ENCODE measurements at regions not wholly inside any gene's neighbourhood (a gene's known extent, or its start where the extent isn't known, plus 50 kb on each side); places are given as distances from the start of the nearest gene placed in this dataset.

GRCh38 chr1:174080819-174081218 is 58.7 kb upstream of the RC3H1 start:
- BruUV-seq (replicated peaks), result no TSS peak
- in situ Hi-C loops (cut with MboI), result loop anchor here (25.0 kb wide), 1 partner anchor 1344 kb away; no protein-coding TSS in a partner anchor
- FAIRE-seq, result no peak
- TF ChIP-seq, protein P1, sequence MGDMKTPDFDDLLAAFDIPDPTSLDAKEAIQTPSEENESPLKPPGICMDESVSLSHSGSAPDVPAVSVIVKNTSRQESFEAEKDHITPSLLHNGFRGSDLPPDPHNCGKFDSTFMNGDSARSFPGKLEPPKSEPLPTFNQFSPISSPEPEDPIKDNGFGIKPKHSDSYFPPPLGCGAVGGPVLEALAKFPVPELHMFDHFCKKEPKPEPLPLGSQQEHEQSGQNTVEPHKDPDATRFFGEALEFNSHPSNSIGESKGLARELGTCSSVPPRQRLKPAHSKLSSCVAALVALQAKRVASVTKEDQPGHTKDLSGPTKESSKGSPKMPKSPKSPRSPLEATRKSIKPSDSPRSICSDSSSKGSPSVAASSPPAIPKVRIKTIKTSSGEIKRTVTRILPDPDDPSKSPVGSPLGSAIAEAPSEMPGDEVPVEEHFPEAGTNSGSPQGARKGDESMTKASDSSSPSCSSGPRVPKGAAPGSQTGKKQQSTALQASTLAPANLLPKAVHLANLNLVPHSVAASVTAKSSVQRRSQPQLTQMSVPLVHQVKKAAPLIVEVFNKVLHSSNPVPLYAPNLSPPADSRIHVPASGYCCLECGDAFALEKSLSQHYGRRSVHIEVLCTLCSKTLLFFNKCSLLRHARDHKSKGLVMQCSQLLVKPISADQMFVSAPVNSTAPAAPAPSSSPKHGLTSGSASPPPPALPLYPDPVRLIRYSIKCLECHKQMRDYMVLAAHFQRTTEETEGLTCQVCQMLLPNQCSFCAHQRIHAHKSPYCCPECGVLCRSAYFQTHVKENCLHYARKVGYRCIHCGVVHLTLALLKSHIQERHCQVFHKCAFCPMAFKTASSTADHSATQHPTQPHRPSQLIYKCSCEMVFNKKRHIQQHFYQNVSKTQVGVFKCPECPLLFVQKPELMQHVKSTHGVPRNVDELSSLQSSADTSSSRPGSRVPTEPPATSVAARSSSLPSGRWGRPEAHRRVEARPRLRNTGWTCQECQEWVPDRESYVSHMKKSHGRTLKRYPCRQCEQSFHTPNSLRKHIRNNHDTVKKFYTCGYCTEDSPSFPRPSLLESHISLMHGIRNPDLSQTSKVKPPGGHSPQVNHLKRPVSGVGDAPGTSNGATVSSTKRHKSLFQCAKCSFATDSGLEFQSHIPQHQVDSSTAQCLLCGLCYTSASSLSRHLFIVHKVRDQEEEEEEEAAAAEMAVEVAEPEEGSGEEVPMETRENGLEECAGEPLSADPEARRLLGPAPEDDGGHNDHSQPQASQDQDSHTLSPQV (IDR thresholded peaks at IDR 0.05), result no peak
- TF ChIP-seq, protein P2, sequence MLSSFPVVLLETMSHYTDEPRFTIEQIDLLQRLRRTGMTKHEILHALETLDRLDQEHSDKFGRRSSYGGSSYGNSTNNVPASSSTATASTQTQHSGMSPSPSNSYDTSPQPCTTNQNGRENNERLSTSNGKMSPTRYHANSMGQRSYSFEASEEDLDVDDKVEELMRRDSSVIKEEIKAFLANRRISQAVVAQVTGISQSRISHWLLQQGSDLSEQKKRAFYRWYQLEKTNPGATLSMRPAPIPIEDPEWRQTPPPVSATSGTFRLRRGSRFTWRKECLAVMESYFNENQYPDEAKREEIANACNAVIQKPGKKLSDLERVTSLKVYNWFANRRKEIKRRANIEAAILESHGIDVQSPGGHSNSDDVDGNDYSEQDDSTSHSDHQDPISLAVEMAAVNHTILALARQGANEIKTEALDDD (IDR thresholded peaks at IDR 0.05), result no peak
- TF ChIP-seq NBN (IDR thresholded peaks at IDR 0.05; ENCODE audit: low read depth) (no peak), ESRRA (IDR thresholded peaks at IDR 0.05; ENCODE audit: borderline replicate concordance, low read depth) (no peak), EP400 (IDR thresholded peaks at IDR 0.05) (no peak), SOX6 (IDR thresholded peaks at IDR 0.05) (no peak), PKNOX1 (IDR thresholded peaks at IDR 0.05) (no peak)
- TF ChIP-seq, protein P3, sequence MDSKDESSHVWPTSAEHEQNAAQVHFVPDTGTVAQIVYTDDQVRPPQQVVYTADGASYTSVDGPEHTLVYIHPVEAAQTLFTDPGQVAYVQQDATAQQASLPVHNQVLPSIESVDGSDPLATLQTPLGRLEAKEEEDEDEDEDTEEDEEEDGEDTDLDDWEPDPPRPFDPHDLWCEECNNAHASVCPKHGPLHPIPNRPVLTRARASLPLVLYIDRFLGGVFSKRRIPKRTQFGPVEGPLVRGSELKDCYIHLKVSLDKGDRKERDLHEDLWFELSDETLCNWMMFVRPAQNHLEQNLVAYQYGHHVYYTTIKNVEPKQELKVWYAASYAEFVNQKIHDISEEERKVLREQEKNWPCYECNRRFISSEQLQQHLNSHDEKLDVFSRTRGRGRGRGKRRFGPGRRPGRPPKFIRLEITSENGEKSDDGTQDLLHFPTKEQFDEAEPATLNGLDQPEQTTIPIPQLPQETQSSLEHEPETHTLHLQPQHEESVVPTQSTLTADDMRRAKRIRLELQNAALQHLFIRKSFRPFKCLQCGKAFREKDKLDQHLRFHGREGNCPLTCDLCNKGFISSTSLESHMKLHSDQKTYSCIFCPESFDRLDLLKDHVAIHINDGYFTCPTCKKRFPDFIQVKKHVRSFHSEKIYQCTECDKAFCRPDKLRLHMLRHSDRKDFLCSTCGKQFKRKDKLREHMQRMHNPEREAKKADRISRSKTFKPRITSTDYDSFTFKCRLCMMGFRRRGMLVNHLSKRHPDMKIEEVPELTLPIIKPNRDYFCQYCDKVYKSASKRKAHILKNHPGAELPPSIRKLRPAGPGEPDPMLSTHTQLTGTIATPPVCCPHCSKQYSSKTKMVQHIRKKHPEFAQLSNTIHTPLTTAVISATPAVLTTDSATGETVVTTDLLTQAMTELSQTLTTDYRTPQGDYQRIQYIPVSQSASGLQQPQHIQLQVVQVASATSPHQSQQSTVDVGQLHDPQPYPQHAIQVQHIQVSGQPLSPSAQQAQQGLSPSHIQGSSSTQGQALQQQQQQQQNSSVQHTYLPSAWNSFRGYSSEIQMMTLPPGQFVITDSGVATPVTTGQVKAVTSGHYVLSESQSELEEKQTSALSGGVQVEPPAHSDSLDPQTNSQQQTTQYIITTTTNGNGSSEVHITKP (IDR thresholded peaks at IDR 0.05; ENCODE audit: partially characterized antibody), result no peak
- TF ChIP-seq, protein P4, sequence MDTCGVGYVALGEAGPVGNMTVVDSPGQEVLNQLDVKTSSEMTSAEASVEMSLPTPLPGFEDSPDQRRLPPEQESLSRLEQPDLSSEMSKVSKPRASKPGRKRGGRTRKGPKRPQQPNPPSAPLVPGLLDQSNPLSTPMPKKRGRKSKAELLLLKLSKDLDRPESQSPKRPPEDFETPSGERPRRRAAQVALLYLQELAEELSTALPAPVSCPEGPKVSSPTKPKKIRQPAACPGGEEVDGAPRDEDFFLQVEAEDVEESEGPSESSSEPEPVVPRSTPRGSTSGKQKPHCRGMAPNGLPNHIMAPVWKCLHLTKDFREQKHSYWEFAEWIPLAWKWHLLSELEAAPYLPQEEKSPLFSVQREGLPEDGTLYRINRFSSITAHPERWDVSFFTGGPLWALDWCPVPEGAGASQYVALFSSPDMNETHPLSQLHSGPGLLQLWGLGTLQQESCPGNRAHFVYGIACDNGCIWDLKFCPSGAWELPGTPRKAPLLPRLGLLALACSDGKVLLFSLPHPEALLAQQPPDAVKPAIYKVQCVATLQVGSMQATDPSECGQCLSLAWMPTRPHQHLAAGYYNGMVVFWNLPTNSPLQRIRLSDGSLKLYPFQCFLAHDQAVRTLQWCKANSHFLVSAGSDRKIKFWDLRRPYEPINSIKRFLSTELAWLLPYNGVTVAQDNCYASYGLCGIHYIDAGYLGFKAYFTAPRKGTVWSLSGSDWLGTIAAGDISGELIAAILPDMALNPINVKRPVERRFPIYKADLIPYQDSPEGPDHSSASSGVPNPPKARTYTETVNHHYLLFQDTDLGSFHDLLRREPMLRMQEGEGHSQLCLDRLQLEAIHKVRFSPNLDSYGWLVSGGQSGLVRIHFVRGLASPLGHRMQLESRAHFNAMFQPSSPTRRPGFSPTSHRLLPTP (IDR thresholded peaks at IDR 0.05; ENCODE audit: borderline replicate concordance, extremely low read depth, insufficient read length), result no peak

More at GRCh38 chr1:174080819-174081218, 58.7 kb upstream of the RC3H1 start:
- 5% methylated on average over 1 of the region's 1 CpG for WGBS (ENCODE audit: insufficient coverage, low coverage, missing lambda C conversion rate)
- Histone ChIP-seq H3K4me3 (no peak overlapping the region), H3K4me2 (ENCODE audit: insufficient read depth, low read length) (no peak overlapping the region), H2AFZ (ENCODE audit: low read depth, low read length) (0 out of 2 replicates have a peak overlapping the region, but pooled peaks have one; percentile 16), H4K20me1 (replicated peaks; ENCODE audit: control insufficient read depth, insufficient read depth, low read length) (no peaks in the 10 kb centered on the region), H3K27ac (ENCODE audit: extremely low read depth, low read depth, low read length) (no peak overlapping the region), H3K9me3 (replicated peaks; ENCODE audit: control insufficient read depth, insufficient read depth, low read depth, low read length) (no peaks in the 10 kb centered on the region), H3K9me1 (ENCODE audit: control insufficient read depth, insufficient read depth, low read length) (no peaks in the 10 kb centered on the region), H3K4me1 (replicated peaks in 1 of 2; ENCODE audit: control insufficient read depth in 2 of 2, insufficient read depth in 2 of 2, low read length in 2 of 2) (peaks cover 0 to 7% of the 10 kb centered on the region in 2 experiments; a peak in 2 of 5 replicates), H3K9ac (ENCODE audit: insufficient read depth in 1 of 2, low read depth in 2 of 2, low read length in 2 of 2) (no peak overlapping the region), H3K36me3 (ENCODE audit: control insufficient read depth, insufficient read depth, low read length) (no peaks in the 10 kb centered on the region), H3K79me2 (ENCODE audit: control insufficient read depth, insufficient read depth, low read length) (no peaks in the 10 kb centered on the region), H3K27me3 (ENCODE audit: control insufficient read depth in 2 of 2, insufficient read depth in 2 of 2, low read length in 2 of 2) (no peaks in the 10 kb centered on the region)
- DNase-seq (ENCODE audit: extremely low read depth in 1 of 4, low spot score in 3 of 4), result no peak
- CTCF ChIA-PET (ENCODE audit: low intra/inter-chr PET ratio), result no interaction called here
- ATAC-seq, result peak; percentile 27; the same call in 1 of the 3 replicates
- POLR2A ChIA-PET, result interaction anchor here (0.6 kb wide), 1 partner anchor 220 kb away, joined by 3 read pairs; no protein-coding TSS in a partner anchor
- intact Hi-C loops (cut with micrococcal nuclease), result no loop called here
